KMS-11 (cell line): ENCODE measurements at regions not wholly inside any gene's neighbourhood (a gene's known extent, or its start where the extent isn't known, plus 50 kb on each side); places are given as distances from the start of the nearest gene placed in this dataset.

Source experiments
- H2AFZ ChIP-seq: fragments of 200-600 bp; sonication (generic); 2 replicates; pipeline ENCODE4 v1.6.1; 2016; ENCODE audit warnings: antibody characterized with exemption, mixed run types, low read depth
- H3K27ac ChIP-seq: fragments of 200-600 bp; sonication (generic); 2 replicates; pipeline ENCODE4 v1.6.1; 2016; ENCODE audit warnings: mild to moderate bottlenecking, mixed run types
- H3K27me3 ChIP-seq: fragments of 200-600 bp; sonication (generic); 2 replicates; pipeline ENCODE4 v1.6.1; 2017; ENCODE audit warnings: mild to moderate bottlenecking, low read depth, mixed run types, moderate library complexity; ENCODE audit not compliant: insufficient read depth
- H3K36me3 ChIP-seq: fragments of 200-600 bp; sonication (generic); 2 replicates; pipeline ENCODE4 v1.6.1; 2017; ENCODE audit warnings: mild to moderate bottlenecking, mixed run types; ENCODE audit not compliant: insufficient read depth
- H3K4me1 ChIP-seq: fragments of 200-600 bp; sonication (generic); 2 replicates; pipeline ENCODE4 v1.6.1; 2016; ENCODE audit warnings: mild to moderate bottlenecking, low read depth, mixed run types; ENCODE audit not compliant: poor library complexity, severe bottlenecking
- H3K4me2 ChIP-seq: fragments of 200-600 bp; sonication (generic); 2 replicates; pipeline ENCODE4 v1.7.0; 2016; ENCODE audit warnings: mild to moderate bottlenecking, mixed run types
- H3K4me3 ChIP-seq: fragments of 200-600 bp; sonication (generic); IDR thresholded peaks from 2 replicates; pipeline ENCODE4 v1.6.1; 2017; ENCODE audit warnings: low read depth, low read length, mixed read lengths; ENCODE audit not compliant: insufficient read depth
- H3K79me2 ChIP-seq: fragments of 200-600 bp; sonication (generic); 2 replicates; pipeline ENCODE4 v1.6.1; 2016; ENCODE audit warnings: low read depth, mixed run types; ENCODE audit not compliant: insufficient read depth
- H3K9ac ChIP-seq: fragments of 200-600 bp; sonication (generic); 2 replicates; pipeline ENCODE4 v1.6.1; 2016; ENCODE audit warnings: mild to moderate bottlenecking, mixed run types
- H4K20me1 ChIP-seq: fragments of 200-600 bp; sonication (generic); 2 replicates; pipeline ENCODE4 v1.6.1; 2016; ENCODE audit warnings: mild to moderate bottlenecking, mixed run types; ENCODE audit not compliant: insufficient read depth
- TF ChIP-seq, protein P1 (sequence below): fragments of 200-600 bp; sonication (generic); conservative IDR thresholded peaks from 2 replicates; pipeline ENCODE4 v1.6.1; 2017; ENCODE audit warnings: low read depth, mild to moderate bottlenecking, antibody characterized with exemption, low read length, moderate library complexity, mixed read lengths

DNA sequence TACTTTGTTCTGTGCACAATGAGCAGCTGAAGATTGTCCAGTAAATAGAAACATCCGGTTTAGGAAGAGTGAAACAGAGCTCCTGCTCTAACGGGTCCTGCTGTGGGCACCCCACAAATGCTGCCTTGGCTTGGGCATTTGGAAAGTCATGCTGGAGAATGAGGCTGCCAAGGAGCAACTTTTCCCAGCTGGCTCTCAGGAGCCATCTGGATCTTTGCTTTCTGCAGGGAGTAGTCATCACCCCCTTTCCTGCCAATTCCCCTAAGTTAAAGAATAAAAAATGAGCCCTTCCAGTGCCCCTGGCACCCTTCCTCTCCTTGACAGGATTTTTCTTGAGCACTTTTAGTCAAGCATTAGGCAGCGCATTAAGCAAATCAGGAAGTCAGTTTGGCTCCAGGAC is 90.0 kb downstream of the FAM43A start:
- Histone ChIP-seq H3K4me2 (no peak overlapping the region), H3K79me2 (no peaks in the 10 kb centered on the region), H2AFZ (no peak overlapping the region), H3K4me1 (no peaks in the 10 kb centered on the region), H3K27me3 (no peaks in the 10 kb centered on the region), H3K36me3 (no peaks in the 10 kb centered on the region), H3K27ac (no peak overlapping the region), H3K9ac (no peak overlapping the region), H3K4me3 (no peak overlapping the region), H4K20me1 (no peaks in the 10 kb centered on the region)
- TF ChIP-seq, protein P1, sequence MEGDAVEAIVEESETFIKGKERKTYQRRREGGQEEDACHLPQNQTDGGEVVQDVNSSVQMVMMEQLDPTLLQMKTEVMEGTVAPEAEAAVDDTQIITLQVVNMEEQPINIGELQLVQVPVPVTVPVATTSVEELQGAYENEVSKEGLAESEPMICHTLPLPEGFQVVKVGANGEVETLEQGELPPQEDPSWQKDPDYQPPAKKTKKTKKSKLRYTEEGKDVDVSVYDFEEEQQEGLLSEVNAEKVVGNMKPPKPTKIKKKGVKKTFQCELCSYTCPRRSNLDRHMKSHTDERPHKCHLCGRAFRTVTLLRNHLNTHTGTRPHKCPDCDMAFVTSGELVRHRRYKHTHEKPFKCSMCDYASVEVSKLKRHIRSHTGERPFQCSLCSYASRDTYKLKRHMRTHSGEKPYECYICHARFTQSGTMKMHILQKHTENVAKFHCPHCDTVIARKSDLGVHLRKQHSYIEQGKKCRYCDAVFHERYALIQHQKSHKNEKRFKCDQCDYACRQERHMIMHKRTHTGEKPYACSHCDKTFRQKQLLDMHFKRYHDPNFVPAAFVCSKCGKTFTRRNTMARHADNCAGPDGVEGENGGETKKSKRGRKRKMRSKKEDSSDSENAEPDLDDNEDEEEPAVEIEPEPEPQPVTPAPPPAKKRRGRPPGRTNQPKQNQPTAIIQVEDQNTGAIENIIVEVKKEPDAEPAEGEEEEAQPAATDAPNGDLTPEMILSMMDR: no peak

DNA sequence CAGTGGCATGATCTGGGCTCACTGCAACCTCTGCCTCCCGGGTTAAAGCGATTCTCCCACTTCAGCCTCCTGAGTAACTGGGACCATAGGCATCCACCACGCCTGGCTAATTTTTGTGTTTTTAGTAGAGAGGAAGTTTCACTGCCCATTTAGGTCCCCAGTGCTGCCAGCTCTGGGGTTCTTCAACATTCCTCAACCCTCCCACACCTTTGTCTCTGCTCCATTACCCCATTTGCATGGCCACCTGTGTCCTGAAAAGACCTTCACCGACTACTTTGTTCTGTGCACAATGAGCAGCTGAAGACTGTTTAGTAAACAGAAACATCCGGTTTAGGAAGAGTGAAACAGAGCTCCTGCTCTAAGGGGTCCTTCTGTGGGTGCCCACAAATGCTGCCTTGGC is 92.0 kb downstream of the FAM43A start:
- Histone ChIP-seq H3K9ac (no peak overlapping the region), H3K4me3 (no peak overlapping the region), H3K27me3 (no peaks in the 10 kb centered on the region), H3K4me2 (no peak overlapping the region), H4K20me1 (no peaks in the 10 kb centered on the region), H3K36me3 (no peaks in the 10 kb centered on the region), H2AFZ (no peak overlapping the region), H3K4me1 (no peaks in the 10 kb centered on the region), H3K79me2 (no peaks in the 10 kb centered on the region), H3K27ac (no peak overlapping the region)
- TF ChIP-seq, protein P1: no peak

DNA sequence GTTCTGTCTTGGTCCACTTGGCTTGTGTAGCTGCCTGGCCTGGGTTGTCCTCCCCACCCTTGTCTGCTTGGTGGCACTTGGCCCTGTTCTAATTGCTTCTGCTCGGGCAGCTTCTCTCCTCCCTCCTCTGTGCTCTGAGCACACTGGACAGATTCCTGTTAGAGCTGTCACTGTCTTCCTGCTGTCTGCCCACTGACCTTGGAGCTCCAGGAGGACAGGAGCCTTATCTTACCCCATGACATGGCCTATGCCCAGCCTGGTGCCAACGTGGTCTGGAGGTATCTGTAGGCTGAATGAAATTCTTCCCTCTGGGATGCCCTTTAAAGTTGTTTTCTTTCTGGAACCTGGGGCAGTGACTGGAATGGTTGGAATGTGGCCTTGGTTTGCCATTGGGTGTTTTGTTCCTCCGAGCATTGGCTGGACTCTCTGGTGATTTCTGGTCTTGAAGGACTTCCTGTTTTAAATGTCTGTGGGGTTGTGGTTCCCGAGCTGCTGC is 94.1 kb downstream of the FAM43A start:
- H3K36me3 ChIP-seq: no peaks in the 10 kb centered on the region
- H3K9ac ChIP-seq: no peak overlapping the region
- no peaks in the 10 kb centered on the region for H3K27me3 ChIP-seq
- H3K27ac ChIP-seq: no peak overlapping the region
- no peaks in the 10 kb centered on the region for H4K20me1 ChIP-seq
- no peak overlapping the region for H3K4me3 ChIP-seq
- TF ChIP-seq, protein P1: no peak
- H3K4me2 ChIP-seq: no peak overlapping the region
- no peak overlapping the region for H2AFZ ChIP-seq
- no peaks in the 10 kb centered on the region for H3K4me1 ChIP-seq
- H3K79me2 ChIP-seq: no peaks in the 10 kb centered on the region

DNA sequence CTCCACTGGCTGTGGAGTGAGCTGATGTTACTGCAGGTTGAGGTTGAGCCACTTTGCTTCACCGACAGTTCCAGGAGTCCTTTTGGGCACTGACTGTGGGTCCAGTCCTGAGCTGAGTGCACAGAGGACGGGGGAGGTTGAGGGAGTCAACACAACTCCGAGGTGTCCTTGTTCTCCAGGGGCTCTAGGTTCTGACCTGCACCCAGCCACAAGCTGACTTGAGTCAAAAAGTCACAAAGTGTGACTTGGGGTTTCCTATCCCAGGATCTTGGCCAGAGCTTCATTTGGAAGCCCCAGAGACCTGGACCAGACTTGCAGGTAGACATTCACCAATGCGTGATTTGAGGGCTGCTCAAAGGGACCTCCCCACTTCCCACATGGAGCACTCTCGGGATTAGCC is 95.0 kb downstream of the FAM43A start:
- H3K27me3 ChIP-seq: no peaks in the 10 kb centered on the region
- no peak overlapping the region for H3K4me2 ChIP-seq
- no peaks in the 10 kb centered on the region for H3K36me3 ChIP-seq
- no peak overlapping the region for H2AFZ ChIP-seq
- H3K9ac ChIP-seq: no peak overlapping the region
- no peak overlapping the region for H3K27ac ChIP-seq
- H3K79me2 ChIP-seq: no peaks in the 10 kb centered on the region
- H3K4me3 ChIP-seq: no peak overlapping the region
- TF ChIP-seq, protein P1: no peak
- no peaks in the 10 kb centered on the region for H3K4me1 ChIP-seq
- no peaks in the 10 kb centered on the region for H4K20me1 ChIP-seq
